ENCODE measurements at regions not wholly inside any gene's neighbourhood (a gene's known extent, or its start where the extent isn't known, plus 50 kb on each side); places are given as distances from the start of the nearest gene placed in this dataset.
"Not testable (repeated sequence)": the region's sequence is repeated elsewhere in the genome, so short reads cannot be mapped to it uniquely, and the experiment has no call there.

GRCh38 chr16:82287937-82288336 lies 117.9 kb upstream of the MPHOSPH6 start:
- no peaks in the 10 kb centered on the region for H3K36me3 Mint-ChIP-seq
- no peak overlapping the region for H3K4me3 Mint-ChIP-seq
- H3K4me1 Mint-ChIP-seq: no peaks in the 10 kb centered on the region
- ATAC-seq (no peak), DNase-seq (ENCODE audit: low spot score in 2 of 2) (no peak)
- no peaks in the 10 kb centered on the region for H3K9me3 Mint-ChIP-seq
- H3K27ac Mint-ChIP-seq: no peak overlapping the region

GRCh38 chr16:82282662-82283061 lies 112.6 kb upstream of the MPHOSPH6 start:
- Mint-ChIP-seq H3K4me1 (no peaks in the 10 kb centered on the region), H3K4me3 (no peak overlapping the region), H3K27ac (no peak overlapping the region), H3K36me3 (no peaks in the 10 kb centered on the region), H3K9me3 (no peaks in the 10 kb centered on the region)
- ATAC-seq: no peak
- DNase-seq (ENCODE audit: low spot score in 2 of 2): no peak

DNA sequence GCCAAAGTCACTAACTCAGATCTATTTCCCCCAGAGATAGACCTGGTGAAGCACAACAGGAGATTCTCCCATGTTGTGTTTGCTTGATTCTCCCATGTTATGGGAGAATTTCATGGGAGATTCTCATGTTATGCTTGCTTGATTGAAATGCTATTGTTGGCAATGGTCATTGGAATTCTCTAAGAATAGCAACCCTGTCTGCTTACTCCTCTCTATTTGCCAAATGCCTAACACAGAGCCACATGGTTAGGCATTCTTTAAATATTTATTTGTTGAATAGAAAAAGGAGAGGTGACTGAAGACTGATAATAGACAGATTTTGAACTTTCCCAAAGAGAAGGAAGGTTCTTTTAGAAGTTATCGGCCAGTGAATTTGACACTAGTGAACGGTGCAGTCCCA lies 111.5 kb upstream of the MPHOSPH6 start:
- no peaks in the 10 kb centered on the region for H3K4me1 Mint-ChIP-seq
- no peaks in the 10 kb centered on the region for H3K36me3 Mint-ChIP-seq
- no peak for DNase-seq (ENCODE audit: low spot score in 2 of 2)
- H3K27ac Mint-ChIP-seq: no peak overlapping the region
- H3K4me3 Mint-ChIP-seq: no peak overlapping the region
- H3K9me3 Mint-ChIP-seq: no peaks in the 10 kb centered on the region
- no peak for ATAC-seq

GRCh38 chr16:82280867-82281266 lies 110.8 kb upstream of the MPHOSPH6 start:
- no peaks in the 10 kb centered on the region for H3K36me3 Mint-ChIP-seq
- no peak for ATAC-seq

DNA sequence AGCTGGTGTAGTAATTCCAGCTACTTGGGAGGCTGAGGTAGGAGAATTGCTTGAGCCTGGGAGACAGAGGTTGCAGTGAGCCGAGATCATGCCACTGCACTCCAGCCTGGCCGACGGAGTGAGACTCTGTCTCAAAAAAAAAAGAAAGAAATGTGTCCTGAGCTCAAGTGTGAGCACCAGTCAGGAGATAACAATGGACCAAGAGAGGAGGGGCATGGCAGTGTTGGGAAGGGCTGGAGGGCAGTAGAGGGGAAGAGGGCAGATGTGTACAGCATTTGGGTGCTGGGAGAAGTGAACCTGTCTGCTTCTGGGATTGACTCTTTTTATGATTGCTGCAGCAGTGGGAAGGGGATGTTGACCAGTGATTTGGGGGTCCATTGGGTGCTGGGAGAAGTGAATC lies 105.3 kb upstream of the MPHOSPH6 start:
- not testable (repeated sequence) for H3K36me3 Mint-ChIP-seq; H3K4me1 Mint-ChIP-seq; H3K9me3 Mint-ChIP-seq; H3K27ac Mint-ChIP-seq; DNase-seq (ENCODE audit: low spot score in 2 of 2); ATAC-seq; H3K4me3 Mint-ChIP-seq

More at GRCh38 chr16:82280867-82281266, 110.8 kb upstream of the MPHOSPH6 start:
- no peaks in the 10 kb centered on the region for H3K9me3 Mint-ChIP-seq
- H3K27ac Mint-ChIP-seq: no peak overlapping the region
- DNase-seq (ENCODE audit: low spot score in 2 of 2): no peak
- no peak overlapping the region for H3K4me3 Mint-ChIP-seq
- H3K4me1 Mint-ChIP-seq: no peaks in the 10 kb centered on the region

- Mint-ChIP-seq H3K4me1 (no peaks in the 10 kb centered on the region), H3K9me3 (no peaks in the 10 kb centered on the region), H3K36me3 (no peaks in the 10 kb centered on the region), H3K4me3 (no peak overlapping the region), H3K27ac (no peak overlapping the region)
- ATAC-seq (no peak), DNase-seq (ENCODE audit: low spot score in 2 of 2) (no peak)
Observed at GRCh38 chr16:82271636-82272035, 101.6 kb upstream of the MPHOSPH6 start.

- H3K27ac Mint-ChIP-seq; H3K4me3 Mint-ChIP-seq; H3K9me3 Mint-ChIP-seq; DNase-seq (ENCODE audit: low spot score in 2 of 2); H3K36me3 Mint-ChIP-seq; ATAC-seq: not testable (repeated sequence)
- H3K4me1 Mint-ChIP-seq: peaks cover 10% of the 10 kb centered on the region
Observed at GRCh38 chr16:82267675-82268074, 97.7 kb upstream of the MPHOSPH6 start.

DNA sequence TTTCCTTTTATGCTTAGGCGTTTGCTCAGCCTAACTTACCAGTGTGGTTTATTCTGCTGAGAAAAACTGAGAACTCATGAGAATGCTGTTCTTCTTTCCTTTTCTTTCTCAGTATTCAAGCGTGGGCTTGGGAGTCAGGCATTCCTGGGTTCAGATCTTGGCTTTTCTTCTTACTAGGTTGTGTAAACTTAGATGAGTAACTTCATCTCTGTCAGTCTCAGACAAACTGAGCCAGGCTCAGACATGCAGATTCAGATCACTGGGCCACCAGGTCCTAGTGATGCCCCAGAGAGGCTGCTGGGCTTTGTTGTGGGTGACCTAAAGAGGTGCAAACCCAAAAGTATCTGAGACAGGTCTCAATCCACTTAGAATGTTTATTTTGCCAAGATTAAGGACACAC lies 95.8 kb upstream of the MPHOSPH6 start:
- DNase-seq (ENCODE audit: low spot score in 2 of 2) (no peak), ATAC-seq (peak; percentile 75)
- H3K27ac Mint-ChIP-seq: peak overlapping the region; percentile 23
- no peaks in the 10 kb centered on the region for H3K36me3 Mint-ChIP-seq
- no peak overlapping the region for H3K4me3 Mint-ChIP-seq
- peaks cover 3% of the 10 kb centered on the region for H3K9me3 Mint-ChIP-seq
- H3K4me1 Mint-ChIP-seq: peaks cover 10% of the 10 kb centered on the region

- Mint-ChIP-seq H3K4me3 (no peak overlapping the region), H3K27ac (no peak overlapping the region), H3K4me1 (peaks cover 16% of the 10 kb centered on the region), H3K36me3 (no peaks in the 10 kb centered on the region), H3K9me3 (peaks cover 11% of the 10 kb centered on the region)
- ATAC-seq: no peak
- DNase-seq (ENCODE audit: low spot score in 2 of 2): no peak
Observed at GRCh38 chr16:82264756-82265155, 94.7 kb upstream of the MPHOSPH6 start.

DNA sequence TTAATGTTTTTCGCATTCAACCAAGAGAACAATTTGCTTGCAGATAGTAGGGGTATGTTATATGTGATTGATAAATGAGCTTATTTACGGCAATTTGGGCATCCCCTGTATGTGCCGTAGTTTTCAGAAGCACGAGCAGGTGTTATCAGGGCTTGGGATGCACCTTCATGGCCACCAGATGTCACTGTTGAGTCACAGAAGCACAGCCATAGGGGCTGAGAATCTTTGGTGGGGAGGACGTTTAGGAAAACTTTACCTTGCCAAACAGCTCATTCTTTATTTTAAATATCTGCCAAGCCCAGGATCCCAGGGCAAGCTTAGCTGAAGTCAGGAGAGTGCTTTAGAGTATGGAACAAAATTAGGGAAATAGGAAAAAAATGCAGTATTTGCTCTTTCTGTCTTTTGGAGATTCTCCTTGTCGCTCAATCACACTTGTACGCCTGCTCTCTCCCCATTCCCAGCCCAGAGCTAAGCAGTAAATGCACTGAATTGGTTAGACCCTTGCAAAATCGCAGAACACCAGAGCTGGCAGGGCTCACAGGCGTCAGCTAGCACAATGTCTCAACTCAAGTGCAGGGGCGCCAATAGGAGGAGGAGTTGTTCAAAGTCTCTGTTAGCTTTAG lies 93.6 kb upstream of the MPHOSPH6 start:
- ATAC-seq (peak; percentile 73), DNase-seq (ENCODE audit: low spot score in 2 of 2) (peak; percentile 28 to 72)
- Mint-ChIP-seq H3K36me3 (no peaks in the 10 kb centered on the region), H3K4me3 (no peak overlapping the region), H3K27ac (no peak overlapping the region), H3K9me3 (peaks cover 11% of the 10 kb centered on the region), H3K4me1 (peaks cover 16% of the 10 kb centered on the region)

GRCh38 chr16:82262244-82262643 lies 92.2 kb upstream of the MPHOSPH6 start:
- Mint-ChIP-seq H3K4me3 (no peak overlapping the region), H3K27ac (no peak overlapping the region), H3K4me1 (peaks cover 16% of the 10 kb centered on the region), H3K36me3 (no peaks in the 10 kb centered on the region), H3K9me3 (peaks cover 11% of the 10 kb centered on the region)
- no peak for ATAC-seq
- no peak for DNase-seq (ENCODE audit: low spot score in 2 of 2)

GRCh38 chr16:82260212-82260795 lies 90.3 kb upstream of the MPHOSPH6 start:
- no peak overlapping the region for H3K4me3 Mint-ChIP-seq
- H3K36me3 Mint-ChIP-seq: no peaks in the 10 kb centered on the region
- ATAC-seq (peak; percentile 55), DNase-seq (ENCODE audit: low spot score in 2 of 2) (no peak)
- H3K27ac Mint-ChIP-seq: no peak overlapping the region
- peaks cover 6% of the 10 kb centered on the region for H3K4me1 Mint-ChIP-seq
- H3K9me3 Mint-ChIP-seq: peaks cover 11% of the 10 kb centered on the region

- DNase-seq (ENCODE audit: low spot score in 2 of 2) (no peak), ATAC-seq (no peak)
- H3K4me1 Mint-ChIP-seq: peaks cover 6% of the 10 kb centered on the region
- no peaks in the 10 kb centered on the region for H3K36me3 Mint-ChIP-seq
- no peak overlapping the region for H3K27ac Mint-ChIP-seq
- no peak overlapping the region for H3K4me3 Mint-ChIP-seq
- peaks cover 11% of the 10 kb centered on the region for H3K9me3 Mint-ChIP-seq
Observed at GRCh38 chr16:82259731-82260130, 89.7 kb upstream of the MPHOSPH6 start.

DNA sequence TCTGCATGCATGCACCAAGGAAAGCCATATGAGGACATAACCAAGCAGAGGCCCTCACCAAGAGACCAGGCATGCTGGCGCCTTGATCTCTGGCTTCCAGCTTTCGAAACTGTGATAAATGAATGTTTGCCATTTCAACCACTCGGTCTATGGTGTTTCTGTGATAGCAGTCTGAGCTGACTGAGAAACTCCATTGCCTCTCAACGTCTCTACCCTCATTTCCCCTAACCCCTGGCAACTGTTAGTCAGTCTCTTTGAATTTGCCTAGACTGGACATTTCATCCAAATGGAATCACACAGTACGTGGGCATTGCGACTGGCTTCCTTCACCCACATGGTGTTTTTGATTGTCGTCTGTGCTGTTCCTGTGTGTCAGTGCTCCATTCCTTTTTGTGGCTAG lies 88.0 kb upstream of the MPHOSPH6 start:
- no peak for ATAC-seq

GRCh38 chr16:82252582-82252981 lies 82.6 kb upstream of the MPHOSPH6 start:
- ATAC-seq (peak; percentile 61), DNase-seq (ENCODE audit: low spot score in 2 of 2) (no peak)
- Mint-ChIP-seq H3K9me3 (no peaks in the 10 kb centered on the region), H3K4me1 (peaks cover 7% of the 10 kb centered on the region), H3K36me3 (no peaks in the 10 kb centered on the region), H3K27ac (no peak overlapping the region), H3K4me3 (no peak overlapping the region)

More for the DNA sequence above, 88.0 kb upstream of the MPHOSPH6 start:
- no peak for DNase-seq (ENCODE audit: low spot score in 2 of 2)
- H3K27ac Mint-ChIP-seq: no peak overlapping the region
- no peak overlapping the region for H3K4me3 Mint-ChIP-seq
- peaks cover 7% of the 10 kb centered on the region for H3K4me1 Mint-ChIP-seq
- H3K9me3 Mint-ChIP-seq: peaks cover 11% of the 10 kb centered on the region
- H3K36me3 Mint-ChIP-seq: no peaks in the 10 kb centered on the region

DNA sequence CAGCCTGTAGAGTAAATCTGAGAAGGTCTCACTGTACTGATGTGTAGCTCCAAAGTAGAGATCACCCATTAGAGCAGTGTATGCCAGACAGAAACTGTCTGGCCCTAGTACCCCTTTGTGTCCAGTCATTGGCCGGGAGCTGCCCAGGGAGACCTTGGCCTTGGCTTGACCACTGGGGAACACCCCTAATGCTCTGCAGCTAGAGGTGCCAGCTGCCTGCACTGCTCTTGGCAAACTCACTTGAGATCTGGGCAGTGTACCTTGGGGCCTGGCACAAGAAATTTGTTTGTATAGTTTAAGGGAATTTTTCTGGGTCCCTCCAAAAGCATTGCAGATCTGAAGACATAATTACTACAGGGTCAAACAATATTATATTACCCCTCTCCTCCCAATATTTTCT lies 78.7 kb upstream of the MPHOSPH6 start:
- DNase-seq (ENCODE audit: low spot score in 2 of 2) (no peak), ATAC-seq (no peak)
- Mint-ChIP-seq H3K9me3 (peaks cover 3% of the 10 kb centered on the region), H3K4me1 (peaks cover 7% of the 10 kb centered on the region), H3K36me3 (no peaks in the 10 kb centered on the region), H3K4me3 (no peak overlapping the region), H3K27ac (no peak overlapping the region)
